T-cell (primary cell): ENCODE measurements at regions not wholly inside any gene's neighbourhood (a gene's known extent, or its start where the extent isn't known, plus 50 kb on each side); places are given as distances from the start of the nearest gene placed in this dataset.

ENCODE experiments used
- ATAC-seq, 4 experiments: fragments of 200-7000 bp in 3 of 4; fragments of 150-1000 bp in 1 of 4; cut with Tn5 transposase; replicated peaks in 1 of 4; 1 replicate in 3 of 4; 2 replicates in 1 of 4; pipeline ENCODE4 v1.10.0; 2021; ENCODE audit warnings: moderate library complexity in 3 of 4, mild to moderate bottlenecking in 2 of 4, moderate number of reproducible peaks in 1 of 4
- CTCF ChIA-PET, 2 donors: fragments of 300-600 bp; sonication (Branson Sonifier 250); formaldehyde crosslinking; loops; one replicate each; lab custom pipeline; 2022; ENCODE audit warnings: antibody characterized with exemption in 2 of 2; lab: Charles Lee
- POLR2A ChIA-PET, 2 donors: fragments of 300-600 bp; sonication (Branson Sonifier 250); formaldehyde crosslinking; loops; one replicate each; lab custom pipeline; 2022; ENCODE audit warnings: antibody characterized with exemption in 2 of 2; lab: Charles Lee
- DNase-seq, 35 experiments: peaks; one replicate each; pipeline versions ENCODE4 v3.0.0 to v3.0.0-alpha.2; 2013 to 2023
- H3K27ac ChIP-seq: one replicate; pipeline ENCODE4 v1.5.1; 2013; ENCODE audit warnings: low read length
- H3K27me3 ChIP-seq, 2 experiments: replicated peaks in 1 of 2; 1 replicate in 1 of 2; 2 replicates in 1 of 2; pipeline versions ENCODE4 v1.6.1 to v1.7.0; 2013; ENCODE audit warnings: low read length in 1 of 2, mixed read lengths in 1 of 2; ENCODE audit not compliant: control insufficient read depth in 2 of 2, insufficient read depth in 2 of 2; ENCODE audit errors: extremely low read depth in 1 of 2
- H3K36me3 ChIP-seq, 2 donors: 1 replicate in 1 of 2; 2 replicates in 1 of 2; pipeline versions ENCODE4 v1.6.1 to v1.7.0; 2013; ENCODE audit warnings: low read length in 1 of 2; ENCODE audit not compliant: control insufficient read depth in 2 of 2, insufficient read depth in 1 of 2; ENCODE audit errors: extremely low read depth in 1 of 2
- H3K4me1 ChIP-seq, 2 experiments: 1 replicate in 1 of 2; 2 replicates in 1 of 2; pipeline versions ENCODE4 v1.6.1 to v1.7.0; 2013; ENCODE audit warnings: low read length in 2 of 2, mixed read lengths in 1 of 2; ENCODE audit not compliant: insufficient read depth in 2 of 2, control insufficient read depth in 1 of 2; ENCODE audit errors: extremely low read depth in 1 of 2
- H3K4me3 ChIP-seq, 2 donors: 1 replicate in 1 of 2; 2 replicates in 1 of 2; pipeline versions ENCODE4 v1.5.1 to v1.7.0; 2013; ENCODE audit warnings: mild to moderate bottlenecking in 2 of 2, low read length in 1 of 2, moderate library complexity in 1 of 2; ENCODE audit not compliant: control insufficient read depth in 1 of 2; ENCODE audit errors: extremely low read depth in 1 of 2
- H3K9me3 ChIP-seq: 2 replicates; pipeline ENCODE4 v1.7.0; 2013
- H3K27ac Mint-ChIP-seq, 2 donors: one replicate each; pipeline ENCODE4 v1.8.0; 2020 to 2021; ENCODE audit warnings: mild to moderate bottlenecking in 2 of 2, mixed read lengths in 2 of 2
- H3K27me3 Mint-ChIP-seq, 2 donors: one replicate each; pipeline ENCODE4 v1.8.0; 2021 to 2022; ENCODE audit warnings: mixed read lengths in 2 of 2
- H3K36me3 Mint-ChIP-seq: one replicate; pipeline ENCODE4 v1.8.0; 2021; ENCODE audit warnings: mixed read lengths
- H3K4me1 Mint-ChIP-seq, 3 donors: one replicate each; pipeline ENCODE4 v1.8.0; 2020 to 2022; ENCODE audit warnings: mixed read lengths in 3 of 3, mild to moderate bottlenecking in 1 of 3
- H3K4me3 Mint-ChIP-seq, 3 donors: one replicate each; pipeline ENCODE4 v1.8.0; 2020 to 2022; ENCODE audit warnings: mild to moderate bottlenecking in 3 of 3, mixed read lengths in 3 of 3, moderate library complexity in 3 of 3
- H3K9me3 Mint-ChIP-seq, 3 donors: one replicate each; pipeline ENCODE4 v1.8.0; 2020 to 2022; ENCODE audit warnings: mixed read lengths in 3 of 3
- WGBS: methylation state at CpG from one replicate; pipeline ENCODE4 v1.1.5; 2013; ENCODE audit warnings: missing lambda C conversion rate; ENCODE audit not compliant: insufficient coverage; 5-methylcytosine and 5-hydroxymethylcytosine counted together

DNA sequence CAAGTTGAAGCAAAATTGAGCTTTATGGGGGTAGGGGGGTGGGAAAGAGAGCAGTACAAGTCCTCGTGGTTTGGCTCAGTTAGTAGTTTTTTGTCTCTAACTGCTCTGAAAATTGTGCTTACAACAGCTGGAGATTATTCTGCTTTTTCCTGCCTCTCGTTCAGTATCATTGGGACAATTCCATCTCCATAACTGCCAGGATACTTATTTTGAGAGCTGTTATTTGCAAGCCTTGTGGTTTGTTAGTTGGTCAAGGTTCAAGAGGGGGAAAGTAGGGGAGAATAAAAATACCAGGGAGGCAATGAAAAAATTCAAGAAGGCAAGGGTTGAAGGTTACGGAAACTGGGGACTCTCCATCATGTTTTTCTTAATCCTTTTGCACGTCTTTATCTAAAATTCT lies 811.8 kb upstream of the ADGRL2 start:
- DNase-seq (no peak), ATAC-seq (no peak)
- Mint-ChIP-seq H3K36me3 (no peaks in the 10 kb centered on the region), H3K27me3 (no peaks in the 10 kb centered on the region), H3K27ac (no peak overlapping the region), H3K4me3 (no peak overlapping the region), H3K4me1 (no peaks in the 10 kb centered on the region), H3K9me3 (peaks cover 4 to 10% (median 9%) of the 10 kb centered on the region in 3 donors)
- ChIA-PET POLR2A (no interaction called here), CTCF (no interaction called here)
- Histone ChIP-seq H3K27me3 (no peaks in the 10 kb centered on the region), H3K27ac (no peak overlapping the region), H3K4me1 (no peaks in the 10 kb centered on the region), H3K4me3 (no peak overlapping the region), H3K9me3 (no peaks in the 10 kb centered on the region), H3K36me3 (no peaks in the 10 kb centered on the region)
- 11% methylated on average over 1 of the region's 4 CpGs for WGBS

DNA sequence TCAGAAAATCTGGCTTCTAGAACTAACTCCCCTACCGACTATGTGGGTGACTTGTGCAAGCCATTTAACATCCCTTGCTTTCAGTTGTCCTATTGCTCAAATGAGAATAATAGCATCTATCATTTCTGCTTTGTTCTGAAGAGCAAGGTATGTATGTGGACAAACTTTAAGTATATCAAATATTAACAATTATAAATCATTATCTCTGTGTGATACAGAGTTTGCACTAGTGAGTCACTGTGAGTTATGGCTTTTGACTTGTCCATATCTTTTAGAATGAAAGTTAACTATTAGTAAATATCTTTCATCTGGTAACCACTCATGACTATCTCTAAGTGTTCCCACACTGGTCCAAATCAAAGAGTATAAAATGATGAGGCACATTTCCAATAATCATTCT lies 812.9 kb upstream of the ADGRL2 start:
- H3K27ac Mint-ChIP-seq, result no peak overlapping the region
- Histone ChIP-seq H3K4me1 (no peaks in the 10 kb centered on the region), H3K27me3 (no peaks in the 10 kb centered on the region), H3K36me3 (no peaks in the 10 kb centered on the region), H3K27ac (no peak overlapping the region), H3K9me3 (no peaks in the 10 kb centered on the region), H3K4me3 (no peak overlapping the region)
- DNase-seq (no peak), ATAC-seq (no peak)
- no peaks in the 10 kb centered on the region for H3K4me1 Mint-ChIP-seq
- H3K27me3 Mint-ChIP-seq, result no peaks in the 10 kb centered on the region
- CTCF ChIA-PET, result no interaction called here
- no peak overlapping the region for H3K4me3 Mint-ChIP-seq
- no CpG with 5 or more reads among the region's 1 CpG for WGBS
- POLR2A ChIA-PET, result no interaction called here
- peaks cover 4 to 10% (median 9%) of the 10 kb centered on the region in 3 donors for H3K9me3 Mint-ChIP-seq
- H3K36me3 Mint-ChIP-seq, result no peaks in the 10 kb centered on the region

DNA sequence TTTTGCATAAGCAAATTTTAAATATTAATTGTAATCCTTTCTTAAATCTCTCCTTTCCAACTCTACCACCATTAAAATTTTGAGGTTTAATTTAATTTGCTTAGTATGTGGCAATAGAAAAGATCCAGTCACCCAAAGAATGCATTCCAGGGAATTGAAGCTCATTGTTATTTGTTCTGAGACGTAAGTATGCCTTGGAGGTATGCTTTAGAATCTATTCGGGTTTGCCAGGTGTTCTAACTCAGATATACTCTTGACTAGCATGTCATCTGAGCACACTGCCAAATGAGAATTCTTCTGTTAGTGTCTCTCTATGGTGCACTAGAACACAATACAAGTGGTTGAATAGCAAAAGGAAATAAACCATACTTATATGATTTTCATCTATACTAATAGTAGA lies 813.6 kb upstream of the ADGRL2 start:
- Mint-ChIP-seq H3K27me3 (no peaks in the 10 kb centered on the region), H3K4me1 (no peaks in the 10 kb centered on the region), H3K4me3 (no peak overlapping the region), H3K9me3 (peaks cover 4 to 10% (median 9%) of the 10 kb centered on the region in 3 donors), H3K27ac (no peak overlapping the region), H3K36me3 (no peaks in the 10 kb centered on the region)
- H3K36me3 ChIP-seq, result no peaks in the 10 kb centered on the region
- H3K9me3 ChIP-seq, result no peaks in the 10 kb centered on the region
- H3K27ac ChIP-seq, result no peak overlapping the region
- WGBS, result no CpG with 5 or more reads among the region's 2 CpGs
- ChIA-PET CTCF (no interaction called here), POLR2A (interaction anchor here in 1 of 2 donors (0.5 kb wide), 1 partner anchor 1406 kb away, joined by 4 read pairs; no protein-coding TSS in a partner anchor)
- H3K4me3 ChIP-seq, result no peak overlapping the region
- ATAC-seq (no peak), DNase-seq (no peak)
- no peaks in the 10 kb centered on the region for H3K27me3 ChIP-seq
- H3K4me1 ChIP-seq, result no peaks in the 10 kb centered on the region

DNA sequence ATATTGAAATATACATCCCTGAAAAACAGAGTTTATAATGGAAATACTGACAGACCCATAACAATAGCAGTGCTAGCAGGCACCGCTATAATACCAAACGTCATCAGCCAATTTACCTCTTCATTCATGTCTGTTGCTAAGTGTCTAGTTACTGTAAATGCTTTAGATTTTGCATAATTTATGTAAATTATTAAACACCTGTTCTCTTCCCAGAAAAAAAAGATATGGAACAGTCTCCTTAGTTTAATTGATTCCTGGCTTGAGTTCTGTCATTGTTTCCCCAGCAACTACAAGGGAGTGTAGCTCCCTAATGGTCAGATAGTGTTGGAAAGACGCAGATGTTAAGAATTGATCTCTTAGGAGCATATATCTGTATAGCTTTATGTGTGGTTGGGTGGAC lies 817.9 kb upstream of the ADGRL2 start:
- H3K9me3 Mint-ChIP-seq, result peaks cover 12 to 19% (median 17%) of the 10 kb centered on the region in 3 donors
- no peak overlapping the region for H3K4me3 ChIP-seq
- H3K36me3 ChIP-seq, result no peaks in the 10 kb centered on the region
- H3K4me1 Mint-ChIP-seq, result no peaks in the 10 kb centered on the region
- H3K27ac ChIP-seq, result no peak overlapping the region
- H3K4me3 Mint-ChIP-seq, result no peak overlapping the region
- DNase-seq, result no peak
- ChIA-PET CTCF (no interaction called here), POLR2A (no interaction called here)
- H3K36me3 Mint-ChIP-seq, result no peaks in the 10 kb centered on the region
- no peaks in the 10 kb centered on the region for H3K9me3 ChIP-seq
- no CpG with 5 or more reads among the region's 3 CpGs for WGBS
- no peak for ATAC-seq
- no peak overlapping the region for H3K27ac Mint-ChIP-seq
- H3K27me3 Mint-ChIP-seq, result no peaks in the 10 kb centered on the region
- no peaks in the 10 kb centered on the region for H3K4me1 ChIP-seq
- H3K27me3 ChIP-seq, result no peaks in the 10 kb centered on the region

DNA sequence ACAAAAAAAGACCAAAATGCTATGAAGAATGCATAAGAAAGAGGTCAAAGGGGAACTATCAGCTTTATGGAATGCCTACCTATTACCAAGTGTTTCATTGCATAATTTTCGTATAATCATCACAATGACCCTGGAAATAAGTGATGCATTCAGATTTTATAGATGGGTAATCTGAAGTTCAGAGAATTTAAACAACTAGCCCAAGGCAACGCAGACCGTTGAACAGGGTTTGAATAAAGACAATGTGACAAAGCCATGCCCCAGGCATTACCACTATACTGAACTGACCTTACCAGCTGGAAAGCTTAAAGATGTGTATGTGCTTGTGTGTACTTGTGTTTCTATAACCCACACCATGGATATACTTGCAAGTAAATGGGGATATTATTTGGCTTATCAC lies 827.6 kb upstream of the ADGRL2 start:
- Mint-ChIP-seq H3K27me3 (no peaks in the 10 kb centered on the region), H3K27ac (no peak overlapping the region), H3K4me3 (no peak overlapping the region), H3K36me3 (no peaks in the 10 kb centered on the region), H3K9me3 (peaks cover 0 to 17% (median 12%) of the 10 kb centered on the region in 3 donors), H3K4me1 (no peaks in the 10 kb centered on the region)
- POLR2A ChIA-PET, result interaction anchor here in 1 of 2 donors (0.5 kb wide), 1 partner anchor 1693 kb away, joined by 3 read pairs; no protein-coding TSS in a partner anchor
- Histone ChIP-seq H3K36me3 (no peaks in the 10 kb centered on the region), H3K4me3 (no peak overlapping the region), H3K27me3 (no peaks in the 10 kb centered on the region), H3K27ac (no peak overlapping the region), H3K4me1 (no peaks in the 10 kb centered on the region), H3K9me3 (no peaks in the 10 kb centered on the region)
- no CpG with 5 or more reads among the region's 3 CpGs for WGBS
- DNase-seq (no peak), ATAC-seq (no peak)
- CTCF ChIA-PET, result no interaction called here

DNA sequence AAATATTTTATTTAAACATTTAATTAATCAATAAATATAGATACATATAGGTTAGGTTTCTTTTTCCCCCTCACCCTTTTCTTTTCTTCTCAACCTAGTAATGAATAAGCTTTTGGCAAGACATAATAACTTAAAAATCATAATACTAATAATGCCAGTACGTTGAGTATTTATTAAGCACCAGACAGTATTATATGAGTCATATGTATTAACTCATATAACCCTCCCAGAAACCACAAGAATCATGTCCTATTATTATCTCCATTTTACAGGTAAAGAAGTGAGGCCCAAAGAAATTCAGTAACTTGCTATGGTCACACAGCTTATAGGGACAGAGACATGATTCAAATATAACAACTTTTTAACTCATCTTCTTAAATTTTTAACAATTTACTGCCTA lies 834.5 kb upstream of the ADGRL2 start:
- Mint-ChIP-seq H3K4me1 (no peaks in the 10 kb centered on the region), H3K36me3 (no peaks in the 10 kb centered on the region), H3K27me3 (no peaks in the 10 kb centered on the region), H3K4me3 (no peak overlapping the region), H3K27ac (no peak overlapping the region), H3K9me3 (peaks cover 3 to 20% (median 7%) of the 10 kb centered on the region in 3 donors)
- Histone ChIP-seq H3K27me3 (no peaks in the 10 kb centered on the region), H3K9me3 (no peaks in the 10 kb centered on the region), H3K4me3 (no peak overlapping the region), H3K27ac (no peak overlapping the region), H3K36me3 (no peaks in the 10 kb centered on the region), H3K4me1 (no peaks in the 10 kb centered on the region)
- DNase-seq (no peak), ATAC-seq (no peak)
- POLR2A ChIA-PET, result no interaction called here
- CTCF ChIA-PET, result no interaction called here
- no CpG with 5 or more reads among the region's 1 CpG for WGBS

DNA sequence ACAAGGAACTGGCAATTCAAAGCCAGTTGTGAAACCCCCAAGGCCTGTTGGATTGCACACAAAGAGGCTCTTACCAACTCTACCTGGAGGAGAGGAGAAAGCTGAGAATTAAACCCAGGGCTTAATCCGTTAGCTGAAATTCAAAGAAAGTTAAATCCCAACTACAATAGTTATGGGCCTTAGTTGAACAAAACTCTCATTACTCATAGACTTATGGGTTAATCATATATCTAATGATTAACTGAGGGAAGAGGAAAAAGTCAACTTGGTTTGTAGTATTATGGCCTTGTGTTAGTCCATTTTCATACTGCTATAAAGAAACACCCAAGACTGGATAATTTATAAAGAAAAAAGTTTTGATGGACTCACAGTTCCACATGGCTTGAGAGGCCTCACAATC lies 838.2 kb upstream of the ADGRL2 start:
- Mint-ChIP-seq H3K27ac (no peak overlapping the region), H3K36me3 (no peaks in the 10 kb centered on the region), H3K4me3 (no peak overlapping the region), H3K9me3 (peaks cover 3 to 17% (median 7%) of the 10 kb centered on the region in 3 donors), H3K27me3 (no peaks in the 10 kb centered on the region), H3K4me1 (no peaks in the 10 kb centered on the region)
- Histone ChIP-seq H3K27me3 (no peaks in the 10 kb centered on the region), H3K4me1 (no peaks in the 10 kb centered on the region), H3K27ac (no peak overlapping the region), H3K9me3 (no peaks in the 10 kb centered on the region), H3K4me3 (no peak overlapping the region), H3K36me3 (no peaks in the 10 kb centered on the region)
- WGBS, result no CpG with 5 or more reads among the region's 1 CpG
- POLR2A ChIA-PET, result no interaction called here
- ATAC-seq (no peak), DNase-seq (no peak)
- CTCF ChIA-PET, result interaction anchor here in 1 of 2 donors (0.9 kb wide), 1 partner anchor 9 kb away, joined by 3 read pairs; no protein-coding TSS in a partner anchor
